H9 (cell line): ENCODE measurements at regions not wholly inside any gene's neighbourhood (a gene's known extent, or its start where the extent isn't known, plus 50 kb on each side); places are given as distances from the start of the nearest gene placed in this dataset.

Experiments used
- DNase-seq: peaks from one replicate; pipeline ENCODE4 v3.0.0-alpha.2; 2017
- H2AFZ ChIP-seq: one replicate; pipeline ENCODE4 v1.6.1; 2013; ENCODE audit warnings: mild to moderate bottlenecking, low read length, control low read depth, moderate library complexity
- H2AK5ac ChIP-seq: 2 replicates; pipeline ENCODE4 v1.6.1; 2013; ENCODE audit warnings: low read length, control low read depth, mixed read lengths; ENCODE audit not compliant: insufficient read length
- H2BK120ac ChIP-seq: one replicate; pipeline ENCODE4 v1.6.1; 2013; ENCODE audit warnings: low read depth, mild to moderate bottlenecking, low read length, control low read depth, inconsistent platforms; ENCODE audit not compliant: poor library complexity, severe bottlenecking
- H2BK12ac ChIP-seq: 2 replicates; pipeline ENCODE4 v1.6.1; 2013; ENCODE audit warnings: low read length, control low read depth, mixed read lengths, low read depth; ENCODE audit not compliant: insufficient read length
- H2BK15ac ChIP-seq: 2 replicates; pipeline ENCODE4 v1.6.1; 2013; ENCODE audit warnings: low read depth, low read length, control low read depth
- H2BK20ac ChIP-seq: one replicate; pipeline ENCODE4 v1.6.1; 2013; ENCODE audit warnings: low read depth, mild to moderate bottlenecking, low read length, control low read depth, inconsistent platforms; ENCODE audit not compliant: poor library complexity, severe bottlenecking
- H2BK5ac ChIP-seq: 2 replicates; pipeline ENCODE4 v1.6.1; 2013; ENCODE audit warnings: low read length, control low read depth, mixed read lengths; ENCODE audit not compliant: insufficient read length
- H3K14ac ChIP-seq: 2 replicates; pipeline ENCODE4 v1.6.1; 2013; ENCODE audit warnings: low read length, control low read depth; ENCODE audit not compliant: insufficient read depth
- H3K18ac ChIP-seq: 2 replicates; pipeline ENCODE4 v1.6.1; 2013; ENCODE audit warnings: low read depth, mild to moderate bottlenecking, mixed read lengths, low read length, control low read depth; ENCODE audit not compliant: insufficient read length
- H3K23ac ChIP-seq: 2 replicates; pipeline ENCODE4 v1.6.1; 2013; ENCODE audit warnings: low read length, control low read depth, mixed read lengths, low read depth; ENCODE audit not compliant: insufficient read length
- H3K23me2 ChIP-seq: 2 replicates; pipeline ENCODE4 v1.6.1; 2013; ENCODE audit warnings: low read depth, mild to moderate bottlenecking, mixed read lengths, low read length, control low read depth; ENCODE audit not compliant: insufficient read length, poor library complexity, severe bottlenecking
- H3K27ac ChIP-seq: 2 replicates; pipeline ENCODE4 v1.5.1; 2013; ENCODE audit warnings: low read length, control low read depth, mixed read lengths, low read depth; ENCODE audit not compliant: insufficient read length
- H3K27me3 ChIP-seq: 2 replicates; pipeline ENCODE4 v1.6.1; 2013; ENCODE audit warnings: low read length, control low read depth, inconsistent platforms; ENCODE audit not compliant: insufficient read depth
- H3K4ac ChIP-seq: 2 replicates; pipeline ENCODE4 v1.6.1; 2013; ENCODE audit warnings: low read depth, mild to moderate bottlenecking, control low read depth, inconsistent platforms, low read length, moderate library complexity
- H3K4me1 ChIP-seq: 2 replicates; pipeline ENCODE4 v1.6.1; 2013; ENCODE audit warnings: low read length, control low read depth, inconsistent platforms; ENCODE audit not compliant: insufficient read depth
- H3K4me2 ChIP-seq: 2 replicates; pipeline ENCODE4 v1.6.1; 2013; ENCODE audit warnings: low read length, control low read depth, mixed read lengths; ENCODE audit not compliant: insufficient read length, insufficient read depth
- H3K56ac ChIP-seq: 2 replicates; pipeline ENCODE4 v1.6.1; 2013; ENCODE audit warnings: low read depth, mild to moderate bottlenecking, mixed read lengths, low read length, control low read depth; ENCODE audit not compliant: insufficient read length
- H3K79me1 ChIP-seq: 2 replicates; pipeline ENCODE4 v1.6.1; 2013; ENCODE audit warnings: low read depth, mild to moderate bottlenecking, moderate library complexity, low read length, control low read depth, inconsistent platforms; ENCODE audit not compliant: insufficient read depth, poor library complexity, severe bottlenecking
- H3K79me2 ChIP-seq: 2 replicates; pipeline ENCODE4 v1.6.1; 2013; ENCODE audit warnings: low read length, control low read depth, inconsistent platforms; ENCODE audit not compliant: insufficient read depth
- H3K9ac ChIP-seq: 2 replicates; pipeline ENCODE4 v1.6.1; 2013; ENCODE audit warnings: low read length, control low read depth, mixed read lengths; ENCODE audit not compliant: insufficient read length; ENCODE audit errors: extremely low read depth
- H3K9me3 ChIP-seq: one replicate; pipeline ENCODE4 v1.6.1; 2013; ENCODE audit warnings: low read depth, low read length, inconsistent platforms; ENCODE audit not compliant: control insufficient read depth
- H3T11ph ChIP-seq: one replicate; pipeline ENCODE4 v1.6.1; 2013; ENCODE audit warnings: mild to moderate bottlenecking, low read length, control low read depth, inconsistent platforms
- H4K20me1 ChIP-seq: one replicate; pipeline ENCODE4 v1.6.1; 2013; ENCODE audit not compliant: control insufficient read depth, insufficient read length, insufficient read depth
- H4K5ac ChIP-seq: 2 replicates; pipeline ENCODE4 v1.6.1; 2013; ENCODE audit warnings: low read depth, mild to moderate bottlenecking, mixed read lengths, low read length, control low read depth; ENCODE audit not compliant: insufficient read length
- H4K8ac ChIP-seq: replicated peaks from 2 replicates; pipeline ENCODE4 v1.6.1; 2013; ENCODE audit warnings: low read length, control low read depth, mixed read lengths, low read depth; ENCODE audit not compliant: insufficient read length
- H4K91ac ChIP-seq: 2 replicates; pipeline ENCODE4 v1.6.1; 2013; ENCODE audit warnings: low read depth, mild to moderate bottlenecking, moderate library complexity, mixed read lengths, low read length, control low read depth; ENCODE audit not compliant: insufficient read length
- H3K27ac Mint-ChIP-seq, 3 experiments: 2 replicates in 2 of 3; 3 replicates in 1 of 3; pipeline ENCODE4 v1.8.0; 2020 to 2021; ENCODE audit warnings: mixed read lengths in 3 of 3, mild to moderate bottlenecking in 1 of 3, moderate library complexity in 1 of 3
- H3K27me3 Mint-ChIP-seq: 2 replicates; pipeline ENCODE4 v1.8.0; 2021; ENCODE audit warnings: low read depth, mild to moderate bottlenecking, moderate library complexity, mixed read lengths
- H3K36me3 Mint-ChIP-seq, 3 experiments: 2 replicates in 2 of 3; 3 replicates in 1 of 3; pipeline ENCODE4 v1.8.0; 2020 to 2021; ENCODE audit warnings: low read depth in 3 of 3, mixed read lengths in 3 of 3; ENCODE audit not compliant: insufficient read depth in 1 of 3
- H3K4me1 Mint-ChIP-seq, 2 experiments: 2 replicates each; pipeline ENCODE4 v1.8.0; 2020; ENCODE audit warnings: mixed read lengths in 2 of 2
- H3K4me3 Mint-ChIP-seq, 2 experiments: 2 replicates in 1 of 2; 3 replicates in 1 of 2; pipeline ENCODE4 v1.8.0; 2020 to 2021; ENCODE audit warnings: mild to moderate bottlenecking in 2 of 2, mixed read lengths in 2 of 2, moderate library complexity in 1 of 2
- H3K9me3 Mint-ChIP-seq, 2 experiments: 2 replicates in 1 of 2; 3 replicates in 1 of 2; pipeline ENCODE4 v1.8.0; 2020; ENCODE audit warnings: mild to moderate bottlenecking in 2 of 2, mixed read lengths in 2 of 2, moderate library complexity in 1 of 2
- WGBS: extraction: QIAGEN DNeasy Blood & Tissue Kit; methylation state at CpG from one replicate; pipeline ENCODE4 v1.1.7; 2013; ENCODE audit warnings: missing lambda C conversion rate, low lambda C conversion rate, mixed read lengths; ENCODE audit not compliant: insufficient read length; ENCODE audit errors: extremely low coverage; 5-methylcytosine and 5-hydroxymethylcytosine counted together
- TF ChIP-seq, protein P1 (sequence below): fragments of 200-600 bp; sonication (generic); conservative IDR thresholded peaks from 3 replicates; pipeline ENCODE4 v1.8.0; 2021; ENCODE audit warnings: antibody characterized with exemption, mild to moderate bottlenecking

DNA sequence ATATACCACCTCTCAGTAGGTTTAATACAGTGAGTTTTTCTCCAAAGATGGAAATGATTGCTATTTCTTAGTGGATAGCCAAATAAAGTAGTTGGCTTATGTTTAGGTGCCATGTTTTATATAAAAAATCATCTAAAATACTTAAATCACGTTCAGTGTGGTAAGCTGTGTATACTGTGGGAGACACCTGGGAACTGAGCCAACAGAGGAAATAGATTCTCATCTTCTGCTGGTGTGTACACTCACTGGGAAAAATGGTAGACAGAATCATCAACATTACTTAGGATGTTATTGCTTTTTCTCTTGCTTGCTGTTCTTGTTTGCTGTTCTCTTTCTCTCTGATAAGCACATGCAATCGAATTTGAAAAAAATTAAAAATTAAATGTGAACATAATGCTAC, 112.6 kb upstream of the MB21D2 start:
- Histone ChIP-seq H3K23ac (no peak overlapping the region), H3K79me2 (no peaks in the 10 kb centered on the region), H3K27ac (no peak overlapping the region), H3K4me1 (no peaks in the 10 kb centered on the region), H2BK20ac (no peak overlapping the region), H2AFZ (no peak overlapping the region), H3T11ph (no peak overlapping the region), H3K14ac (no peak overlapping the region), H3K18ac (no peak overlapping the region), H2BK12ac (no peak overlapping the region), H2BK15ac (no peak overlapping the region), H4K5ac (no peak overlapping the region), H3K4me2 (no peak overlapping the region), H2BK120ac (no peak overlapping the region), H3K23me2 (no peaks in the 10 kb centered on the region), H3K27me3 (no peaks in the 10 kb centered on the region), H4K20me1 (no peaks in the 10 kb centered on the region), H4K8ac (no peak overlapping the region), H3K9ac (no peak overlapping the region), H3K4ac (no peak overlapping the region), H3K56ac (no peak overlapping the region), H4K91ac (no peak overlapping the region), H2AK5ac (no peak overlapping the region), H2BK5ac (no peak overlapping the region), H3K9me3 (no peaks in the 10 kb centered on the region), H3K79me1 (no peaks in the 10 kb centered on the region)
- no peaks in the 10 kb centered on the region for H3K9me3 Mint-ChIP-seq
- TF ChIP-seq, protein P1, sequence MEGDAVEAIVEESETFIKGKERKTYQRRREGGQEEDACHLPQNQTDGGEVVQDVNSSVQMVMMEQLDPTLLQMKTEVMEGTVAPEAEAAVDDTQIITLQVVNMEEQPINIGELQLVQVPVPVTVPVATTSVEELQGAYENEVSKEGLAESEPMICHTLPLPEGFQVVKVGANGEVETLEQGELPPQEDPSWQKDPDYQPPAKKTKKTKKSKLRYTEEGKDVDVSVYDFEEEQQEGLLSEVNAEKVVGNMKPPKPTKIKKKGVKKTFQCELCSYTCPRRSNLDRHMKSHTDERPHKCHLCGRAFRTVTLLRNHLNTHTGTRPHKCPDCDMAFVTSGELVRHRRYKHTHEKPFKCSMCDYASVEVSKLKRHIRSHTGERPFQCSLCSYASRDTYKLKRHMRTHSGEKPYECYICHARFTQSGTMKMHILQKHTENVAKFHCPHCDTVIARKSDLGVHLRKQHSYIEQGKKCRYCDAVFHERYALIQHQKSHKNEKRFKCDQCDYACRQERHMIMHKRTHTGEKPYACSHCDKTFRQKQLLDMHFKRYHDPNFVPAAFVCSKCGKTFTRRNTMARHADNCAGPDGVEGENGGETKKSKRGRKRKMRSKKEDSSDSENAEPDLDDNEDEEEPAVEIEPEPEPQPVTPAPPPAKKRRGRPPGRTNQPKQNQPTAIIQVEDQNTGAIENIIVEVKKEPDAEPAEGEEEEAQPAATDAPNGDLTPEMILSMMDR, result no peak
- H3K27me3 Mint-ChIP-seq, result no peaks in the 10 kb centered on the region
- no peak for DNase-seq
- H3K27ac Mint-ChIP-seq, result no peak overlapping the region
- H3K36me3 Mint-ChIP-seq, result no peaks in the 10 kb centered on the region
- no CpG with 5 or more reads among the region's 2 CpGs for WGBS
- H3K4me1 Mint-ChIP-seq, result peaks cover 7 to 15% of the 10 kb centered on the region in 2 experiments
- no peak overlapping the region for H3K4me3 Mint-ChIP-seq
